Esophagus muscularis mucosa (tissue), 4 donors: ENCODE measurements at regions not wholly inside any gene's neighbourhood (a gene's known extent, or its start where the extent isn't known, plus 50 kb on each side); places are given as distances from the start of the nearest gene placed in this dataset.

Source experiments
- DNase-seq: peaks from one replicate; pipeline ENCODE4 v3.0.0-alpha.2; 2017; ENCODE audit errors: extremely low spot score
- H3K27ac ChIP-seq, 4 donors: fragments of 200-600 bp; sonication (generic); replicated peaks in 1 of 4; 1 replicate in 3 of 4; 2 replicates in 1 of 4; pipeline ENCODE4 v1.5.1; 2016 to 2019; ENCODE audit warnings: mild to moderate bottlenecking in 1 of 4
- H3K27me3 ChIP-seq, 4 donors: fragments of 200-600 bp; sonication (generic); one replicate each; pipeline versions ENCODE4 v1.5.1 to v1.6.0; 2016 to 2019
- H3K36me3 ChIP-seq, 4 donors: fragments of 200-600 bp; sonication (generic); one replicate each; pipeline ENCODE4 v1.5.1; 2016 to 2019
- H3K4me1 ChIP-seq, 4 donors: fragments of 200-600 bp; sonication (generic); one replicate each; pipeline ENCODE4 v1.5.1; 2016 to 2019
- H3K4me3 ChIP-seq, 4 donors: fragments of 200-600 bp; sonication (generic); 1 replicate in 2 of 4; 2 replicates in 2 of 4; pipeline ENCODE4 v1.5.1; 2016 to 2019; ENCODE audit warnings: mild to moderate bottlenecking in 4 of 4, moderate library complexity in 1 of 4
- H3K9me3 ChIP-seq, 4 donors: fragments of 200-600 bp; sonication (generic); 1 replicate in 3 of 4; 2 replicates in 1 of 4; pipeline ENCODE4 v1.5.1; 2016 to 2019
- EP300 ChIP-seq: sonication (generic); formaldehyde crosslinking; IDR thresholded peaks from one replicate; pipeline ENCODE4 v1.6.1; 2017; ENCODE audit warnings: antibody characterized with exemption
- POLR2A ChIP-seq: fragments of 450-650 bp; IDR thresholded peaks from one replicate; pipeline ENCODE4 v1.6.1; 2017; ENCODE audit warnings: antibody characterized with exemption, moderate library complexity, mild to moderate bottlenecking, low read depth
- POLR2AphosphoS5 ChIP-seq, 2 donors: sonication (generic); formaldehyde crosslinking; IDR thresholded peaks; one replicate each; pipeline ENCODE4 v1.6.1; 2017; ENCODE audit warnings: antibody characterized with exemption in 2 of 2
- WGBS: methylation state at CpG from one replicate; pipeline ENCODE4 v1.1.5; 2018; 5-methylcytosine and 5-hydroxymethylcytosine counted together
- intact Hi-C: fragments of 100-400 bp; cut with DNase I; formaldehyde crosslinking; loops from one replicate; pipeline ENCODE4 v1.15.1; 2023
- TF ChIP-seq, protein P1 (sequence below), 3 experiments: fragments of 200-600 bp in 2 of 3; fragments of 450-650 bp in 1 of 3; sonication (generic) in 2 of 3; IDR thresholded peaks; one replicate each; pipeline ENCODE4 v1.5.1; 2017 to 2019; ENCODE audit warnings: antibody characterized with exemption in 3 of 3, mild to moderate bottlenecking in 2 of 3, moderate library complexity in 1 of 3

DNA sequence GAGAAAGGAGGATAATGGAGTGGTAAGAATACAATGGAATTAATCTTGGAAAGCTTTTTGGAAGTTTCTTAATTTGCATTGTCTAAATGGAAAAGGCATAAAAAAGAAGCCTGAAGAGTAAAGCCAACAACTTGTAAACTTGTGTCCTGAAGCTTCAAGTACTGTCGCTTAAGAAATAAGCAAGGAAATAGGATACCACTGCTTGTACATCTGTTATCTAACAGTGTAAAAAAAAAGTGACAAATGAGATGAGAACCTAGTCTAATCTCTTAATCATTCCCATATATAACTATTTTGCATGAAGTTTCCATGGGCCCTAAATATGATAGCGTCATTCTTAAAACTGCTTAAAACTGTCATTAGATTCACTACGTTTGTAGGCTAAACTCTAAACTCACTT, 134.0 kb upstream of the DYRK2 start:
- no peak for DNase-seq
- peaks cover 0 to 34% (median 26%) of the 10 kb centered on the region in 4 donors for H3K4me1 ChIP-seq

DNA sequence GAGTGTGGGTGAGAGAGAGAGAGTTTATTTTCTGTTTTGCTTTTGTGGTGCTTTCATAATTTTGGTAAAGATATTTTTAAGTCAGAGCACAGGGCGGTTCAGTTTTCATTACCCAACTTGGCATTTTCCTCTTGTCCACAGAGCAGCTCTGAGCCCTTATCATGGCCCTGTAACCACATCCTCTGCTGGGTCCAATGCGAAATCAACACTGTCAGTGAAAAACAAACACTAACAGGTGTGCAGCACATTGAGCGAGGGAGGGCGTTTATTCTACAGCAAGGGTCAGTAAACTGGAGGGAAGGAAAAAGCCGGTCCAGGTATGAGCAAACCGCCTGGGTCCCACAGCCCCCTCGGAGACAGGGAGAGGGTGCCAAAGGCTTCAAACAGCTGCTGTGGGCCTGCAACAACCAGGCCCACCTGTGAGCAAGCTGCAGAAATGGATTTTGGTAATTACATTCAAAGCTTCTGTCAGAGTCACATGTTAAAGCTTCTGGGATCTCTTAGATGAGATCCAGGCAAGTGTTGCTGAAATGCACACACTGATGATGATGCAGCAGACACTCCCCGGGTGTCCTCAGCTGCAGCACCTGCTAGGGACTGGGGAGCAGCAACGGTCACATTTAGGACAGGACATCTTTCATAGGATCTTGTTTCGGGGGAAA, 132.7 kb upstream of the DYRK2 start:
- Histone ChIP-seq H3K9me3 (no peaks in the 10 kb centered on the region), H3K27ac (no peak overlapping the region), H3K4me1 (peaks cover 0 to 34% (median 26%) of the 10 kb centered on the region in 4 donors), H3K27me3 (no peaks in the 10 kb centered on the region), H3K36me3 (no peaks in the 10 kb centered on the region), H3K4me3 (no peak overlapping the region)
- WGBS = 62% methylated on average over 8 of the region's 10 CpGs
- intact Hi-C loops = no loop called here
- DNase-seq = peak; percentile 89
- TF ChIP-seq EP300 (no peak), POLR2A (no peak), POLR2AphosphoS5 (IDR thresholded peaks at IDR 0.05) (no peak)
- TF ChIP-seq, protein P1, sequence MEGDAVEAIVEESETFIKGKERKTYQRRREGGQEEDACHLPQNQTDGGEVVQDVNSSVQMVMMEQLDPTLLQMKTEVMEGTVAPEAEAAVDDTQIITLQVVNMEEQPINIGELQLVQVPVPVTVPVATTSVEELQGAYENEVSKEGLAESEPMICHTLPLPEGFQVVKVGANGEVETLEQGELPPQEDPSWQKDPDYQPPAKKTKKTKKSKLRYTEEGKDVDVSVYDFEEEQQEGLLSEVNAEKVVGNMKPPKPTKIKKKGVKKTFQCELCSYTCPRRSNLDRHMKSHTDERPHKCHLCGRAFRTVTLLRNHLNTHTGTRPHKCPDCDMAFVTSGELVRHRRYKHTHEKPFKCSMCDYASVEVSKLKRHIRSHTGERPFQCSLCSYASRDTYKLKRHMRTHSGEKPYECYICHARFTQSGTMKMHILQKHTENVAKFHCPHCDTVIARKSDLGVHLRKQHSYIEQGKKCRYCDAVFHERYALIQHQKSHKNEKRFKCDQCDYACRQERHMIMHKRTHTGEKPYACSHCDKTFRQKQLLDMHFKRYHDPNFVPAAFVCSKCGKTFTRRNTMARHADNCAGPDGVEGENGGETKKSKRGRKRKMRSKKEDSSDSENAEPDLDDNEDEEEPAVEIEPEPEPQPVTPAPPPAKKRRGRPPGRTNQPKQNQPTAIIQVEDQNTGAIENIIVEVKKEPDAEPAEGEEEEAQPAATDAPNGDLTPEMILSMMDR (IDR thresholded peaks at IDR 0.05) = no peak

More for the DNA sequence above, 134.0 kb upstream of the DYRK2 start:
- Histone ChIP-seq H3K27ac (no peak overlapping the region), H3K36me3 (no peaks in the 10 kb centered on the region), H3K27me3 (no peaks in the 10 kb centered on the region), H3K9me3 (no peaks in the 10 kb centered on the region), H3K4me3 (no peak overlapping the region)
- 73% methylated on average over 3 of the region's 3 CpGs for WGBS
- intact Hi-C loops = no loop called here
- TF ChIP-seq, protein P1 (IDR thresholded peaks at IDR 0.05) = no peak
- TF ChIP-seq POLR2AphosphoS5 (IDR thresholded peaks at IDR 0.05) (no peak), EP300 (no peak), POLR2A (no peak)

DNA sequence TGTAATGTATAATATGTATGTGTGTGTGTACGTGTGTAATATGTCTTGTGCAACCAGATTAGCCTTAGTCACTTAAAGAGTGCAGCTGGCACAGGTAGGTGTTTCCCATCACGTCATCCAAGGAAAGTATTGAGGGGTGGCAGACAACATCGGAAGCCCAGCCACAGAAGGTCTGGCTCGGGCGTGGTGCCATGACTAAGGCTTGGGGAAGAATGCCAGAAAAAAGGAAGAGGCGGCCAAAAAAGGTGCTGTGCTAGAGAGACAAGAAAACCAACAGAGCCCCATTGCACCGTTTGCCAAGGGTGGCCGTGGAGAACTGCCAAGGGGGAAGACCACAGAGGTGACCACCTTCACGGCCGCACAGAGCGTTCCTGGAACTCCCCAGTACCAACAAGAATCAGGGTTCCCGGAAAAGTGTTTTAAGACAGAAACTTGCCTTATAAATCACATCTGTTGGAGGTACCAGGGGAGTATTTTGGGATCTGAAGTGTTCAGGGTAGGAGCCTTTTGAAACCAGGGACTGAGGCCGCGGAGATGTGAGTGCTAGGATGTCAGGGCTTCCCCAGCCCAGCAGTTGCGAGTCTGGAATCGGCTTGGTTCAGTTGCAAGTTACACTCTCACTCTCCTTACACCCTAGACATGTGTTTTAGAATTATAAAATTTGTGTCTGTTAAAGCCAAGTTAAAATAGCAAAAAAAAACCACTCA, 131.2 kb upstream of the DYRK2 start:
- peak overlapping the region in 3 of 4 donors; percentile 7 to 20 (median 17) for H3K4me3 ChIP-seq
- peak; percentile 50 for DNase-seq
- TF ChIP-seq EP300 (no peak), POLR2A (no peak), POLR2AphosphoS5 (IDR thresholded peaks at IDR 0.05) (peak; percentile 38 to 47)
- TF ChIP-seq, protein P1 (IDR thresholded peaks at IDR 0.05) = no peak

DNA sequence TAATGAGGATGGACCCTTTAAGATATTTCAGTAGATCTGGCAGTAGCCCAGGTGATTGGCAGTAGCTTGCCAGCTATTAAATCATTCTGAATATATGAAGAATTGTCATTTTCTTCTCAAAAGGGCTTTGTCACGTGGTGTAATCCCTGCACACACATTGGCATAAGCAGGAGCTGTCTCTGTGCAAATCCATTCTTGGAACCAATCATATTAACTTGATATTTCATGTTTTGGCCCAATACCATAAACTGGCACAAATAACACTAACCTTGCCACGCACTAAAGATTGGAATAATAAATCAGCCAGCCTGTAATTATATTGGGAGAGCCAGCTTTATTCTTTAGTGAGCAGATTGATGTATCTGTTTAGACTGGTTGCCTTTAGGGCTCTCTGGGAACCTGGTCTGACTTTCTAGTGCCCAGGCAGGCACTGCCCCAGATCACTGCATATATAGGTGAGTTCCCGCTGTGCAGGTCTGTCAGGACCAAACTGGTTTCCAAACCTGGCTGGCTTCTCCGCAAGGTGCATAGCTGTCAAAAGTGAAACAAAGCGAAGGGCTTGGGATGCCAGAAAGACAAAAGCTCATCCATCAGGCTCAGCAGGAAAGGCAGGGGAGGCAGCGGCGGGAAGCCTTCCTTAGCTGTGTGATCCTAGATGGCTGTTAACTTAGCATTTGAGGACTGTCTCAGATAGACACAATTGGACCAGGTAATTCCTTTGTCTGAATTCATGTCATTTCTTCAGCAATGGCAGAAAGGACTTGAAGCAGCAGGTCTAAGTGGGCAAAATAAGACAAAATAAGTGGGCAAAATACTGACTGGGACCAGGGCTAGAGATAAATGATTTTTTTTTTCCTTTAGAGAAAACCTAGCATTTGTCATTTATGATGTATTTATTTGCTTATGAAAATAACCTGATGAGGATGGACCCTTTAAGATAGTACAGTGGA, 128.8 kb upstream of the DYRK2 start:
- no peak overlapping the region for H3K4me3 ChIP-seq
- no peak overlapping the region for H3K27ac ChIP-seq
- H3K9me3 ChIP-seq = no peaks in the 10 kb centered on the region
- H3K4me1 ChIP-seq = peaks cover 0 to 27% (median 21%) of the 10 kb centered on the region in 4 donors
- H3K27me3 ChIP-seq = no peaks in the 10 kb centered on the region
- no peak for DNase-seq
- H3K36me3 ChIP-seq = no peaks in the 10 kb centered on the region
- intact Hi-C loops = no loop called here
- TF ChIP-seq POLR2AphosphoS5 (IDR thresholded peaks at IDR 0.05) (no peak), EP300 (no peak), POLR2A (no peak)
- TF ChIP-seq, protein P1 (IDR thresholded peaks at IDR 0.05) = no peak
- 84% methylated on average over 7 of the region's 7 CpGs for WGBS

More for the DNA sequence above, 131.2 kb upstream of the DYRK2 start:
- H3K36me3 ChIP-seq = no peaks in the 10 kb centered on the region
- H3K27ac ChIP-seq = peak overlapping the region; percentile 57 to 77 (median 65)
- intact Hi-C loops = no loop called here
- WGBS = 32% methylated on average over 16 of the region's 16 CpGs
- peaks cover 0 to 28% (median 22%) of the 10 kb centered on the region in 4 donors for H3K4me1 ChIP-seq
- no peaks in the 10 kb centered on the region for H3K9me3 ChIP-seq
- no peaks in the 10 kb centered on the region for H3K27me3 ChIP-seq
